GM12874 (cell line): ENCODE measurements at regions not wholly inside any gene's neighbourhood (a gene's known extent, or its start where the extent isn't known, plus 50 kb on each side); places are given as distances from the start of the nearest gene placed in this dataset.

Experiments
- TF ChIP-seq, protein P1 (sequence below): IDR thresholded peaks from 2 replicates; pipeline ENCODE4 v1.5.1; 2011; ENCODE audit warnings: low read depth, mild to moderate bottlenecking, control low read depth, low read length, moderate library complexity; ENCODE audit not compliant: insufficient read depth

DNA sequence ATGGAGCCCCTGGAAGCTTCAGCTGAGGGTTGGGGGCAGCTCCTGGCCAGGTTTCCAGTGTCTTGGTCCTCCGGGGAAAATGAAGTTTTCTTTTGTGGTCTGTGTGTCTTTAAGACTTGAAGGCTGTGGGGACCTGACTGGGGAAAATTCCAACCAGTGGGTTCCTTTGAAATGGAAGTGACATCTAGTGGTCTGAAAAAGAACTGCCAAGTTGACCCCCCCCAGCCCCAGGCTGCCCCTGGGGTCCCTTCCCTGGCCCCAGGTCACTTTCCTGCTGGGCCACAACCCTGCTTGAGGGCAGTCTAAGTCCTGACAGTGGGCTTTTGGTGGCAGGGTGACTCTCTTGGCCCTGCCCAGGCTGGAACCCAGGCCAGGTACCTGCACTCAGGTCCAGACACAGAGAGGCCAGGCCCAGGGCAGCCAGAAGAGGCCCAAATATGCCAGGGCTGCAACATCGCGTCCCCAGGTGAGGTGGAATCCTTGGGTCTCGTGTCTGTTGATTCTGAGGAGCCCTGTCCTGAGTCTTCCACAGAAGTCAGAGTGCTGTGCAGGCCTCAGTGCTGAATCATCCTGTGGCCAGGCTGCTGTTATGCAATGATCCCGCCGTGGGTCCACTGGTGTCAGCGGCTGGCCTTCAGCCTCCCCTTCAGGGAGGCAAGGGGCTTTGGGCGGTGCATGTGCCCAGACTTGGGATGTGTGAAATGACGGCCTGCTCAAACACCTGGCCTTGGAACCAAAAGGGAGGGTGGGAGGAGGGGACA lies 68.4 kb downstream of the VEGFA start:
- TF ChIP-seq, protein P1, sequence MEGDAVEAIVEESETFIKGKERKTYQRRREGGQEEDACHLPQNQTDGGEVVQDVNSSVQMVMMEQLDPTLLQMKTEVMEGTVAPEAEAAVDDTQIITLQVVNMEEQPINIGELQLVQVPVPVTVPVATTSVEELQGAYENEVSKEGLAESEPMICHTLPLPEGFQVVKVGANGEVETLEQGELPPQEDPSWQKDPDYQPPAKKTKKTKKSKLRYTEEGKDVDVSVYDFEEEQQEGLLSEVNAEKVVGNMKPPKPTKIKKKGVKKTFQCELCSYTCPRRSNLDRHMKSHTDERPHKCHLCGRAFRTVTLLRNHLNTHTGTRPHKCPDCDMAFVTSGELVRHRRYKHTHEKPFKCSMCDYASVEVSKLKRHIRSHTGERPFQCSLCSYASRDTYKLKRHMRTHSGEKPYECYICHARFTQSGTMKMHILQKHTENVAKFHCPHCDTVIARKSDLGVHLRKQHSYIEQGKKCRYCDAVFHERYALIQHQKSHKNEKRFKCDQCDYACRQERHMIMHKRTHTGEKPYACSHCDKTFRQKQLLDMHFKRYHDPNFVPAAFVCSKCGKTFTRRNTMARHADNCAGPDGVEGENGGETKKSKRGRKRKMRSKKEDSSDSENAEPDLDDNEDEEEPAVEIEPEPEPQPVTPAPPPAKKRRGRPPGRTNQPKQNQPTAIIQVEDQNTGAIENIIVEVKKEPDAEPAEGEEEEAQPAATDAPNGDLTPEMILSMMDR, result peak; percentile 54

DNA sequence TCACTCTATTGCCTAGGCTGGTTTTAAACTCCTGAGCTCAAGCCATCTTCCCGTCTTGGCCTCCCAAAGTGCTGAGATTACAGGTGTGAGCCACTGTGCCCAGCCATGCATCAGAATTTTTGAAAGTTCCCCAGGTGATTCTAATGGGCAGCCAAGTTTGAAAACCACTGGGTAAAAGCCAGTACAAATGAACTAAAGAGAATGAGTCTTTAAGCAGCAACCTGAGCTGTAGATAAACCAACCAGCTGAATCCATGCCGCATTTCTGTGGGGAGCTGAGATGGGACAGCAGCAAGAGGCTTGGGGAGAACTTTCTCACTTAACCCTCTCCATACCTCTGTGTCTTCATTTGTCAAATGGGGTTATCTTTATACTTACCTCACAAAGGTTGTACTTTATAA lies 67.5 kb downstream of the VEGFA start:
- TF ChIP-seq, protein P1, result no peak

DNA sequence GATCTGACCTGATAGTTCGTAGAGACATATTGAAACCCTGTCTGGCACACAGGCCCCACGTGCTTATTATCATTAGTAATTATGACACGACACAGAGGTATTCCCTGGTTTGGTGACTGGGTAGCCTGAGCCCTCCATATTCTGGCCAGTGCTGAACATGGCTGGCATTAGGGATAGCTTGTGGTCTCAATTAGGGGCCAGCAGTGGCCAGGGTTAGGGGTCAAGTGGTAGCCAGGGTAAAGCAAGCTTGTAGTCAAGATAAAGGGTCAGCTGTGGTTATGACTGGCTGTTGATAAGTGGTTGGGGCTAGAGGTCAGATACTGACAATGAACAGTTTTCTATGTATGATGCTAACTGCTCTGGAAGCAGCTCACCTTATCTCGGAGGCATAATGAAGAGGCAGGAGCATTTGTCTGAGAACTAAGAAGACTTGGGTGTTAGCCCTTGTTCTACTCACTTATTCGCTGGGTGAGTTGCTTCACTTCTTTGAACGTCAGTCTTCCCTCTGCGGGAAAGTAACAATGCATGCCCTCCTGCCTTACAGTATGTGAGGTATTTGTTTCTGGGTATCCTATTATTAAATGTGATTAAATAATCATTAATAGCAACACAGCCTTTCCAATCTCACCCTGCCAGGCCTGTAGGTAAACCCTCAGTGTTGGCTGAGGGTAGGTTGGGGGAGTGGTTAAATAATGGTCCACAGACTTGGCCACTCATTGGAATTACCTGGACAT lies 66.7 kb downstream of the VEGFA start:
- TF ChIP-seq, protein P1, result no peak
